ENCODE measurements at regions not wholly inside any gene's neighbourhood (a gene's known extent, or its start where the extent isn't known, plus 50 kb on each side); places are given as distances from the start of the nearest gene placed in this dataset.

DNA sequence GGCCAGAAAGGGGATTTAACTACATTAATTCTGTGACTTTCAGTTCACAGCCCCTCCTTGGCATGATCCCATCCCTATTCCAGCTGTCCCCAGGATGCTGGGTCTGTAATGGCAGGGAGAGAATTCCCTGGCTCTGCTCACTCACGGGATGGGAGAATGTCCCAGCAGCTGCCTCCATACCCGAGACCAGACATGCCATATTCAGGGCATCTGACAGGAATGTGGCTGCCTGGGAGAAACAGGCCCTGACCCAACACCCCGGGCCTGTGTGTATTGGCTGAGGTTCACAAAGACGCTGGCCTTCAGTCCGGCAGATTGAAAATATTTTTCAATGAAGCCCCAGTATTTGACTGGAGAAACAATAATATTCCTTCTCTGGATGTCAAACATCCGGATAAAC, 83.6 kb upstream of the SMAD3 start:
- TF ChIP-seq CBX5 (IDR thresholded peaks at IDR 0.05; ENCODE audit: low read depth) = no peak
- TF ChIP-seq, protein P1, sequence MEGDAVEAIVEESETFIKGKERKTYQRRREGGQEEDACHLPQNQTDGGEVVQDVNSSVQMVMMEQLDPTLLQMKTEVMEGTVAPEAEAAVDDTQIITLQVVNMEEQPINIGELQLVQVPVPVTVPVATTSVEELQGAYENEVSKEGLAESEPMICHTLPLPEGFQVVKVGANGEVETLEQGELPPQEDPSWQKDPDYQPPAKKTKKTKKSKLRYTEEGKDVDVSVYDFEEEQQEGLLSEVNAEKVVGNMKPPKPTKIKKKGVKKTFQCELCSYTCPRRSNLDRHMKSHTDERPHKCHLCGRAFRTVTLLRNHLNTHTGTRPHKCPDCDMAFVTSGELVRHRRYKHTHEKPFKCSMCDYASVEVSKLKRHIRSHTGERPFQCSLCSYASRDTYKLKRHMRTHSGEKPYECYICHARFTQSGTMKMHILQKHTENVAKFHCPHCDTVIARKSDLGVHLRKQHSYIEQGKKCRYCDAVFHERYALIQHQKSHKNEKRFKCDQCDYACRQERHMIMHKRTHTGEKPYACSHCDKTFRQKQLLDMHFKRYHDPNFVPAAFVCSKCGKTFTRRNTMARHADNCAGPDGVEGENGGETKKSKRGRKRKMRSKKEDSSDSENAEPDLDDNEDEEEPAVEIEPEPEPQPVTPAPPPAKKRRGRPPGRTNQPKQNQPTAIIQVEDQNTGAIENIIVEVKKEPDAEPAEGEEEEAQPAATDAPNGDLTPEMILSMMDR (IDR thresholded peaks at IDR 0.05 in 2 of 3, conservative IDR thresholded peaks at IDR 0.05 in 1 of 3; ENCODE audit: control insufficient read depth in 2 of 3, extremely low read depth in 1 of 3, insufficient read depth in 1 of 3, low read depth in 3 of 3, low read length in 3 of 3) = no peak
- no peak for TF ChIP-seq TCF7 (IDR thresholded peaks at IDR 0.05; ENCODE audit: borderline replicate concordance)
- TF ChIP-seq TAF1 (IDR thresholded peaks at IDR 0.05; ENCODE audit: borderline replicate concordance, low read depth, low read length) = no peak
- no peak for TF ChIP-seq POLR2A (IDR thresholded peaks at IDR 0.05; ENCODE audit: low read depth, low read length)
